PC-3 (cell line): ENCODE measurements at regions not wholly inside any gene's neighbourhood (a gene's known extent, or its start where the extent isn't known, plus 50 kb on each side); places are given as distances from the start of the nearest gene placed in this dataset.

ENCODE experiments used
- CTCF ChIP-seq: fragments of 300-600 bp; sonication (generic); conservative IDR thresholded peaks from 2 replicates; pipeline ENCODE4 v1.5.1; 2017; ENCODE audit warnings: antibody characterized with exemption, low read depth, mild to moderate bottlenecking, low read length
- EZH2 ChIP-seq: fragments of 300-600 bp; sonication (generic); IDR thresholded peaks from one replicate; pipeline ENCODE4 v1.6.1; 2017; ENCODE audit warnings: antibody characterized with exemption, mild to moderate bottlenecking, low read length; ENCODE audit not compliant: unreplicated experiment
- EZH2phosphoT487 ChIP-seq: fragments of 300-600 bp; sonication (generic); IDR thresholded peaks from 2 replicates; pipeline ENCODE4 v1.6.1; 2018; ENCODE audit warnings: mild to moderate bottlenecking, antibody characterized with exemption, low read length, borderline replicate concordance

DNA sequence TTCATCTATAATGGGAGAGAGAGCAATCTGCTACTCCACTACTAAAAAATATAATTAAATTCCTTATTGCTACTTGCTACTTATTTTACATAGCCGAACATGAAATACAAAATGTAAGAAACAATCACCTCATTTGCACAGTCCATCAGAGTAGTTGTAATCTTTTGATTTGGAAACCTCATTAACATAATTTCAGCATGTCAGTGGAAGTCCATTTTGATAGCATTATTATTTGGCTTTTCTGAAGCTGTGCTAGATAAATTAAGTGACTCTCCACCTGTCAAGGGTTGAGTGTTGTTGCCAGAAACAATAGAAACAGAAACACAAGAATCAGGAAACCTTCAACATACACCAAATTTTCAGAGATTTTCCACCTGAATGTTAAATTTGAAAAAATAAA is 250.0 kb downstream of the RFPL4B start:
- TF ChIP-seq CTCF, result no peak
- TF ChIP-seq EZH2phosphoT487, result no peak
- TF ChIP-seq EZH2, result no peak
